NCI-H2171 (cell line): ENCODE measurements at regions not wholly inside any gene's neighbourhood (a gene's known extent, or its start where the extent isn't known, plus 50 kb on each side); places are given as distances from the start of the nearest gene placed in this dataset.

Experiments
- DNase-seq: peaks from one replicate; lab custom pipeline; 2025; lab: John Stamatoyannopoulos, UW

GRCh38 chr6:145318952-145319351 lies 416.4 kb downstream of the EPM2A start:
- no peak for DNase-seq

GRCh38 chr6:145319605-145320004 lies 415.7 kb downstream of the EPM2A start:
- no peak for DNase-seq

DNA sequence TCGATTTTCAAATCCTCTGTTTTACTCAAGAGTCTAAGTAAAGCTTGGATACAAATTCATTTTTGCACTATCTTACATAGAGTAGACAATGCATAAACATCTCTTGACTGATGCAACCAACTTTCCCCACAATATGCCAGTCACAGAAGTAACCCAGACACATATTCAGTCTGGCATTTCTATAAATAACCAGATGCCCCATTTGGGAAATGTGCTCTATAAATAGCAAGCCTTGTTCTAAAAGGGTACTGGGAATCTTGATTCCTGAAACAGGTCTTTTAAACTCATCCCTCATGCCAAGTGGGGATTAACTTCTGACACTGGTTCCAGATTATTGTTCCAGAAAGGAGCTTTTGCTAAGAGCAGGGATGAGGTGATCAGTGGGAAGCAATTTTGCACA lies 411.7 kb downstream of the EPM2A start:
- no peak for DNase-seq

- DNase-seq = no peak
Measured at GRCh38 chr6:145327586-145327985, 407.7 kb downstream of the EPM2A start.

DNA sequence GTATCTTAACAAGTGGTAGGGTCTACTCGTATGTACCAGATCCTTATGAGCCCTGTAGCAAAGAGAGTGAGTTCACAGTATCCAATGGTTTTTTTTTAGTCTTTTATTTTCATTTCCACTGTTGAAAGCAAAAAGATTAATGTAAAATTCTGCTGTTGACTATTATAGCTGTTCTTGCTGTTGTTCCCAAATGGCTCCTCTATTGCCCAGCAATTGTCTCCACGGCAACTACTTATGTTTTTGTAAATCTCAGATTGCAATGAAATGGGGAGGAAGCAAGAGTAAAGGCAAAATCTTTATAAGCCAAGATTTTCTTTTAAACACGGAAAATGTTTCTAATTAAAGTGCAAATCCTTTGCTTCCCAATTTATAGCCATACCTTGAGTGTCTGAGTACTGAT lies 406.1 kb downstream of the EPM2A start:
- DNase-seq = no peak

DNA sequence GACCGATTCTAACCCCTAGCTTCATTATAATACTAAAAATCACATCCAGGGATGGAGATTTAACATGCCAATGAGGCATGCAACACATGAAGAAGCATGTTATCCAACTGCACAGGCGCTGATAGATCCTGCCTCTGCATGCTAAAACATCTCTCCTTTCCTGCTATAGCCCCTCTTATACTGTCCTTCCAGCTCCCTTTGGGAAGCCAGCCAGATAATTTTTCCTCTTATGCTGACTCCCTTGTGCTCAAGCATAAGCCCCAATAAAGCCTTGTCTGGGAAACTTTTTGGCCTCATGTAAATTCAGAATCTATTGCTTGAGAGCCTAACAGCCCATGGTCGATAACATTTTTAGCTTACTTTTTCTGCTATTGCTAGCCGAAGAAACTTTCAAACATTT lies 404.3 kb downstream of the EPM2A start:
- DNase-seq = no peak

DNA sequence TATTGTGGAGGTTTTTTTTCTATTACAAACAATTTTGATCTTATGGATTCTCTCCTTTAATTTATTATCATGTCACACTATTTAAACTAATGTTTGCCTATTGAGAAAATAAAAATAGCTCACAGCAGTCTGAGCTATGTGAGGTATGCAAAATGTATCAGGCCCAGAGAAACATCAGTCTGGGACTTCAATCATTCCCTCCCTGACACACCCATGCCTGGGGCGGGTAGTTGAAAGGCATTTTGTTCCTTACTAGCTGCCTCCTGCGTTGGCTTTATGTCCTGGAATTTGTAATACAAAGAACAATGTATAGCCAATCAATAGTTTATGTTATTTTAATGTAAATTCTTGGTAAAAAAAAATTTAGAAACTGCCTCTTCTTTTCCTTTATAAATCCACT lies 403.3 kb downstream of the EPM2A start:
- no peak for DNase-seq

GRCh38 chr6:145336119-145336518 lies 399.2 kb downstream of the EPM2A start:
- DNase-seq = no peak

GRCh38 chr6:145339089-145339488 lies 396.2 kb downstream of the EPM2A start:
- DNase-seq = no peak

GRCh38 chr6:145340256-145340655 lies 395.1 kb downstream of the EPM2A start:
- DNase-seq = no peak

GRCh38 chr6:145345094-145345493 lies 390.2 kb downstream of the EPM2A start:
- DNase-seq = no peak

- DNase-seq = no peak
Measured at GRCh38 chr6:145347216-145347615, 388.1 kb downstream of the EPM2A start.

- no peak for DNase-seq
Measured at GRCh38 chr6:145349950-145350510, 385.3 kb downstream of the EPM2A start.

GRCh38 chr6:145350928-145351327 lies 384.4 kb downstream of the EPM2A start:
- DNase-seq = no peak

DNA sequence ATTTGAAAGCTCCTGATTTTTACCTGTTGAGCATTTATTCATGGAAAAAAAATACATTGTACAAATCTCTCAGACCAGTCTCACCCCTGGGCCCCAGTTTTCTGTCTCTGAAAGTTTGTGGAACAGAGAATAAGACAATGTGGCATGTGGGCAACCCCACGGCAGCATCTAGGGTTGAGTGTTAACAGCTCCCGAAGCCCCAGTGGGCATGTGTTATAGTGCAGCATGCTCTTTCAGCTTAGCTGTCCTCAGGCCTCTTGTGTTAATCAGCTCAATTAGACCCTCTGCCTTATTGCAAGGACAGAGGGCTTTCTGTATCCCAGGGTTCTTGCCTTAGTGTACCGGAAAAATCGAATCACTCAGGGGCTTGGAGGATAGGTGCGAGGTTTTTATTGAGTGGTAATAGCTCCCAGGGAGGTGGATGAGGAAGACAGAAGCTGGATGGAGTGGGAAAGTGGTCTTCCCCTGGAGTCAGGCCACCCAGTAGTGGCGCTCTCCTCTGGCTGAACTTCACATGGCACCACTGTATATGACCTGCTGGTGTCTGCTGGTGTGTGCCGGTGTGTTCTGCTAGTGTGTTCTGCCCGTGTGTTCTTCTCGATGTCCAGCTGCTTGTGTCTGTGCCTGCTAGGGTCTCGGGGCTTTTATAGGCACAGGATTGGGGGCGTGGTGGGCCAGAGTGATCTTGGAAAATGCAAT lies 382.8 kb downstream of the EPM2A start:
- no peak for DNase-seq

- peak; percentile 8 for DNase-seq
Measured at GRCh38 chr6:145360865-145361264, 374.5 kb downstream of the EPM2A start.

- no peak for DNase-seq
Measured at GRCh38 chr6:145367149-145367548, 368.2 kb downstream of the EPM2A start.

- DNase-seq = no peak
Measured at GRCh38 chr6:145368075-145368474, 367.2 kb downstream of the EPM2A start.

GRCh38 chr6:145370559-145370958 lies 364.8 kb downstream of the EPM2A start:
- DNase-seq = no peak

- no peak for DNase-seq
Measured at GRCh38 chr6:145372671-145373151, 362.6 kb downstream of the EPM2A start.

DNA sequence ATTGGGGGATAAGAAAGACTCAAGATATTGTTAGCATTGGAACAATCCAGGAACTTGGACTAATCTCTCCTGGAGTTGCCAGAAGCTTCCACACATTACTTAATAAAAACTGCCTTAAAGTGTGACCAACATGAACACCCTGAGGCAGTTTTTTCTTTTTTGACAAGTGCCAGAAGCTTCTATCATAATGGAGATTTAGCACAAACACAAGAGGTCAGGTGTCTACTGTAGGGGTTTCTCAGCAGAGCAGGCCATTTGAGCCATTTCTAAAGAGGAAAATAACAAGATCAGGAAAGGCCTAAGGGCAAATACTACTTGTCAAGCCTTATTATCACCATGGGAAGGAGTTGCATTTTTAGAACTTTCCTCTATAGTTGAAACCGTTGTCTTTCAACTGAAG lies 361.5 kb downstream of the EPM2A start:
- no peak for DNase-seq

- DNase-seq = no peak
Measured at GRCh38 chr6:145374570-145374969, 360.8 kb downstream of the EPM2A start.

- DNase-seq = no peak
Measured at GRCh38 chr6:145375502-145375901, 359.8 kb downstream of the EPM2A start.

DNA sequence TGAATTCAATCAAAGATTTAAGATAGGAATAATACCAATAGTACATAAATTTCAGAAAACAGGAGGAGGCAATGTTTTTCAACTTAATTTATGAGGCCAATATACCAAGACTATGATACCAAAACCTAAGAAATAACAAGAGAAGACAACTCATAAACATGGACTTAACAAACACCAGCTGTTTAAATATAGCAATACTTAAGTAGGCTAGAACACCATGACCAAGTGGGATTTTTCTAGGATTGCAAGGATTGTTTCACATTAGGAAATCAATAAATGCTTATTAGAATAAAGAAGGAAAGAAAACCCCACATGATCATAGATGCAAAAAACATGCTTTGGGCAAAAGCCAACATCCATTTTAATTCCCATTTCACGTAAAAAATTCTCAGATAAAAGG lies 355.1 kb downstream of the EPM2A start:
- no peak for DNase-seq
